ENCODE measurements at regions not wholly inside any gene's neighbourhood (a gene's known extent, or its start where the extent isn't known, plus 50 kb on each side); places are given as distances from the start of the nearest gene placed in this dataset.
"Not testable (repeated sequence)": the region's sequence is repeated elsewhere in the genome, so short reads cannot be mapped to it uniquely, and the experiment has no call there.

DNA sequence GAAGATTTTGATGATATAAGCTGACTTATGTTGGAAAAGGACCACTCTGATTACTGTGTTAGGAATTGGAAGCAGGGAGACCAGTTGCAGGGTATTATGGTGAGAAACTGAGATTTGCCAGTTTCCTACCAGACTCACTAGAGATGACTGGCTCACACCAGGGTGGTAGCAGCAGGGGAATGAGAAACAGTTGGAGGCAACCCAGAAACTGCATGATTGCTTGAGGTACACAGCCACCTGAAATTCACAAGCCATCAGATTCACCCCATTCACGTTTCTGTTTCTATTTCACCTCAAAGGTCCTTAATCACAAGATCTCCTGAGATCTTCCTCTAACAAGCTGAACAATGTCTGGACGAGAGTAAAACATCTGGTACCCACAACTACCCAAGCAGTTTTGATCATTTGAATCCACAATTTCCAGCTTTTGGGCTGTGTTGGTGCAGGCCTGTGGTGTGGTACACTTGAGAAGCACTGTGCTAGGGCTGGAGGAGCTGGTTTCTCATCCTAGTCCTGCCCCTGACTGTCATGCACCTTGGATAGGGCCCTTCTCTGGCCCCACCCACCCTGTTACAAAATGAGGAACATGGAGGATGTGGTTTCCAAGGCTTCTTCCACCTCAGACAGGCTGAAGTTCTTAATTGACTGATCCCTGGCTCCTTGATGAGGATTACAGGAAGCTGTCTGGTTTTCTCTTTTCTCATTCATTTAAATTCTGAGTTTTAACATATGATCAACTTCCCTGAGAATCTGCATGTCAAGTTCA, 233.4 kb downstream of the INSC start:
- no peaks in the 10 kb centered on the region for H3K27me3 ChIP-seq
- no peaks in the 10 kb centered on the region for H3K9me3 ChIP-seq
- no peaks in the 10 kb centered on the region for H3K36me3 ChIP-seq
- DNase-seq (no peak), ATAC-seq (no peak)
- H3K4me3 ChIP-seq: no peak overlapping the region
- no peaks in the 10 kb centered on the region for H3K4me1 ChIP-seq
- intact Hi-C loops (cut with DNase I): no loop called here
- TF ChIP-seq, protein P1, sequence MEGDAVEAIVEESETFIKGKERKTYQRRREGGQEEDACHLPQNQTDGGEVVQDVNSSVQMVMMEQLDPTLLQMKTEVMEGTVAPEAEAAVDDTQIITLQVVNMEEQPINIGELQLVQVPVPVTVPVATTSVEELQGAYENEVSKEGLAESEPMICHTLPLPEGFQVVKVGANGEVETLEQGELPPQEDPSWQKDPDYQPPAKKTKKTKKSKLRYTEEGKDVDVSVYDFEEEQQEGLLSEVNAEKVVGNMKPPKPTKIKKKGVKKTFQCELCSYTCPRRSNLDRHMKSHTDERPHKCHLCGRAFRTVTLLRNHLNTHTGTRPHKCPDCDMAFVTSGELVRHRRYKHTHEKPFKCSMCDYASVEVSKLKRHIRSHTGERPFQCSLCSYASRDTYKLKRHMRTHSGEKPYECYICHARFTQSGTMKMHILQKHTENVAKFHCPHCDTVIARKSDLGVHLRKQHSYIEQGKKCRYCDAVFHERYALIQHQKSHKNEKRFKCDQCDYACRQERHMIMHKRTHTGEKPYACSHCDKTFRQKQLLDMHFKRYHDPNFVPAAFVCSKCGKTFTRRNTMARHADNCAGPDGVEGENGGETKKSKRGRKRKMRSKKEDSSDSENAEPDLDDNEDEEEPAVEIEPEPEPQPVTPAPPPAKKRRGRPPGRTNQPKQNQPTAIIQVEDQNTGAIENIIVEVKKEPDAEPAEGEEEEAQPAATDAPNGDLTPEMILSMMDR (IDR thresholded peaks at IDR 0.05): no peak
- 52% methylated on average over 2 of the region's 2 CpGs for WGBS (ENCODE audit: insufficient coverage, low coverage, low lambda C conversion rate, missing lambda C conversion rate)
- no peak overlapping the region for H3K27ac ChIP-seq

- DNase-seq (no peak), ATAC-seq (no peak)
- Histone ChIP-seq H3K4me3 (no peak overlapping the region), H3K4me1 (no peaks in the 10 kb centered on the region), H3K9me3 (no peaks in the 10 kb centered on the region), H3K27me3 (no peaks in the 10 kb centered on the region), H3K27ac (no peak overlapping the region), H3K36me3 (no peaks in the 10 kb centered on the region)
- TF ChIP-seq, protein P1 (IDR thresholded peaks at IDR 0.05): no peak
- no peak for TF ChIP-seq POLR2A (IDR thresholded peaks at IDR 0.05)
- WGBS (ENCODE audit: insufficient coverage, low coverage, low lambda C conversion rate, missing lambda C conversion rate): 71% methylated on average over 1 of the region's 1 CpG
- intact Hi-C loops (cut with DNase I): no loop called here
Measured at GRCh38 chr11:15349413-15349812, 234.7 kb downstream of the INSC start.

GRCh38 chr11:15361316-15361715, 246.6 kb downstream of the INSC start:
- no peak for TF ChIP-seq POLR2A (IDR thresholded peaks at IDR 0.05)
- TF ChIP-seq, protein P1 (IDR thresholded peaks at IDR 0.05): no peak
- DNase-seq: no peak

DNA sequence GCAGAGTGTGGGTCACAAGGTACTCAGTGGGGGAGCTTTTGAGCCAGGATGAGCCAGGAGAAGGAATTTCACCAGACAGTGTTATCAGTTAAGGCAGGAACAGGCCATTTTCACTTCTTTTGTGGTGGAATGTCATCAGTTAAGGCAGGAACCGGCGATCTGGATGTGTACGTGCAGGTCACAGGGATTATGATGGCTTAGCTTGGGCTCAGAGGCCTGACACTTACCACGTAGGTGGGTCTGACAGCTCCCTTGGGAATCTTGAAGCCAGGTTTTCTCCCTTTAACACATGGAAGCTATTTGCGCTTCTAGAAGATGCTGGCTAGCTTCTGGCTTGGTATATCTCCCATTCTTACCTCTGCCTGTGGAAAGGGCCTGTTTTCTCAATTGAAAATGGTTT, 250.6 kb downstream of the INSC start:
- H3K4me3 ChIP-seq; H3K27ac ChIP-seq; H3K27me3 ChIP-seq; H3K9me3 ChIP-seq; intact Hi-C loops (cut with DNase I); H3K36me3 ChIP-seq; H3K4me1 ChIP-seq; DNase-seq; ATAC-seq: not testable (repeated sequence)
- WGBS (ENCODE audit: insufficient coverage, low coverage, low lambda C conversion rate, missing lambda C conversion rate): 64% methylated on average over 5 of the region's 5 CpGs

More at GRCh38 chr11:15361316-15361715, 246.6 kb downstream of the INSC start:
- Histone ChIP-seq H3K27me3 (no peaks in the 10 kb centered on the region), H3K4me3 (no peak overlapping the region), H3K9me3 (no peaks in the 10 kb centered on the region), H3K4me1 (no peaks in the 10 kb centered on the region), H3K36me3 (no peaks in the 10 kb centered on the region), H3K27ac (no peak overlapping the region)
- 68% methylated on average over 2 of the region's 2 CpGs for WGBS (ENCODE audit: insufficient coverage, low coverage, low lambda C conversion rate, missing lambda C conversion rate)
- intact Hi-C loops (cut with DNase I): no loop called here
- no peak for ATAC-seq

GRCh38 chr11:15367695-15368094, 253.0 kb downstream of the INSC start:
- H3K36me3 ChIP-seq: no peaks in the 10 kb centered on the region
- no peaks in the 10 kb centered on the region for H3K27me3 ChIP-seq
- H3K4me3 ChIP-seq: no peak overlapping the region
- H3K27ac ChIP-seq: no peak overlapping the region
- H3K9me3 ChIP-seq: no peaks in the 10 kb centered on the region
- TF ChIP-seq POLR2A (IDR thresholded peaks at IDR 0.05): no peak
- TF ChIP-seq, protein P1 (IDR thresholded peaks at IDR 0.05): no peak
- H3K4me1 ChIP-seq: no peaks in the 10 kb centered on the region
- intact Hi-C loops (cut with DNase I): no loop called here
- 22% methylated on average over 6 of the region's 6 CpGs for WGBS (ENCODE audit: insufficient coverage, low coverage, low lambda C conversion rate, missing lambda C conversion rate)
- ATAC-seq (no peak), DNase-seq (no peak)

Data from right lobe of liver (tissue), 6 donors.